T follicular helper cell (primary cell): ENCODE measurements at regions not wholly inside any gene's neighbourhood (a gene's known extent, or its start where the extent isn't known, plus 50 kb on each side); places are given as distances from the start of the nearest gene placed in this dataset.

Source experiments
- DNase-seq: peaks from one replicate; pipeline ENCODE4 v3.0.0-alpha.2; 2020; ENCODE audit warnings: low read depth

DNA sequence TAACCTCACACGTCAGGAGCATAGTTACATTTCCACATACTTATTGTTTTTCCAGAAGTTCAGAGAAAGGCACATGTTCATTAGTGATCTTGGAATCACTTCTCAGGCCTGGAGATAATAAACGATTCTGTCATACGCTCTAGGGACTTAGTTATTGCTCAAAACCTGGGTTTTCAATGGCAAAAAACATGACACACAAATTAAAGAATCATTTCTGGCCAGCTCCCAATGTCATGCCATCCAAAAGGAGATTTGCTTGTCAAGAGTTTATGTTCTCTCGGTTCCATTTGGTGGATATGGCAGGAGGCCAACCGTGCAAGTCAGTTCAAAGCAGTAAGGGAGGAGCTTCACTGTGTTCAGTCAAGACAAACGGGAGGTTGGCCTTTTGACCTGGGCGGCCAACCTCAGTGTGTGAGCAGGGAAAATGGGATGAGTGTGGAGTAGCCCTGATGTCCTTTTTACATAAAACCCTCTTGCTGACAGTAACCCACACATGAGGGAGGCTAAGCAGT is 123.4 kb downstream of the NXNL2 start:
- DNase-seq = no peak

GRCh38 chr9:88659126-88659525 is 124.1 kb downstream of the NXNL2 start:
- DNase-seq = no peak

GRCh38 chr9:88660611-88661010 is 125.6 kb downstream of the NXNL2 start:
- DNase-seq = no peak

- DNase-seq = no peak
Observed at GRCh38 chr9:88661759-88662158, 126.8 kb downstream of the NXNL2 start.

- no peak for DNase-seq
Observed at GRCh38 chr9:88663771-88664419, 128.9 kb downstream of the NXNL2 start.

- no peak for DNase-seq
Observed at GRCh38 chr9:88664773-88665172, 129.8 kb downstream of the NXNL2 start.

DNA sequence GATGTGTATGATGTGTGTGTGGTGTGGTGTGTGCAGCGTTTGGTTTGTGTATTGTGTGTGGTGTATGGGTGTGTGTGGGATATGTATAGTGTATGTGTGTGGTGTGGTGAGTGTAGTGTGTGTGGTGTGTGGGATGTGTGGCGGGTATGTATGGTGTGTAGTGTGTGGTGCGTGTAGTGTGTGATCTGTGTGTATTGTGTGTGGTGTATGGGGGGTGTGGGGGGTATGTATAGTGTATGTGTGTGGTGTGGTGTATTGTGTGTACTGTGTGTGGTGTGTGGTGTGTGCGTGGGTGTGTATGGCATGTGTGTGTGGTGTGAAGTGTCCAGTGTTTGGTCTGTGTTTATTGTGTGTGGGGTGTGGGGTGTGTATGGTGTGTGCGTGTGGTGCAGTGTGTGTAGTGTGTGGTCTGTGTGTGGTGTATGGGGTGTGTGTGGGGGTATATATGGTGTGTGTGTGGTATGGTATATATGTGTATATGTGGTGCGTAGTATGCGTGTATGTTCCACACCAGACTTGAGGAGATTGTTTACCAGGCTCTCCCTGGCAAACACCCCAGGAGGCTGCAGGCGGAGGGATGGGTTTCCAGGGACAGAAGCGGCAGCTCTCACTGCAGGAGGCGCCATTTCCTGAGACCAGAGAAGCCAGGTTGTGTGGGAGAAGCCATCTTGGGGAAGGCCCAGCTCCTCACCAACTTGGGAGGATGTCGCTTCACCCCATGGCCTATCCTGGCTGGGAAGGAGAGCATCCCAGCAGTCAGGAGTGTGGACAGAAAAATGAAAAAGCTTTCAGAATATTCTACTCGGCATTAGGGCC is 138.1 kb downstream of the NXNL2 start:
- no peak for DNase-seq

DNA sequence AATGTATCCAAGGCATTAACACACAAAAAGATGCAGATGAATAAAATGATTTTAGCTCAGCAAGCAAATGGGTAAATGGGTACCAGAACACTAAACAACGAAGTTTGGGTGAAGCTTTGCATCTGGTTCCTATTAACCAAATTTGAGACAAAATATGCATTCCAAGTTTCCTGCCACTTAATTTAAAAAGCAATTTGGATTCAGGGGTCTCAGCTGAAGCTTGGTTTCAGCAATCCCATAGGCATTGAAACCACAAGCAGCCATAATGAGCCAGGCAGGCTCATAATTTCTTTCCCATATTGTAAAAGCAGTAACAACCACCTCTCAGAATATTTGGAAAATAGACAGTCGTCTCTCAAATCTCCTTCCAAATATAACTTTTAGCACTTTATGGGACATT is 138.9 kb downstream of the NXNL2 start:
- DNase-seq = no peak

DNA sequence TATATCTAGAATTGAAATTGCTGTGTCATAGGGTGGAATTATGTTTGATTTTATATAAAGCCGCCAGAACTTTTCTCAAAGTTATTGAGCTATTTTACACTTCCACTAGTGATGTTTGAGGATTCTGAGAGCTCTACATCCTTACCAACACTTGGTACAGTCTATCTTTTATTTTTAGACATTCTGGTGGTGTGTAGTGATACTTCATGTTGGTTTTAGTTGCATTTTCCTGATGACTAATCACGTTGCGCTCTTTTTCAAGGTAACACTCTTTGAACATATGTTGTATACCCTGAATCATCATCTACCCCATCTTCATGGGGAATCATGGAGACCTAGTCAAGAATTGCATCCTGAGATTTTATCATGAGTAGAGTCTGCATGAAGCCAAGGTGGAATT is 141.7 kb downstream of the NXNL2 start:
- no peak for DNase-seq

GRCh38 chr9:88678008-88678407 is 143.0 kb downstream of the NXNL2 start:
- DNase-seq = no peak

DNA sequence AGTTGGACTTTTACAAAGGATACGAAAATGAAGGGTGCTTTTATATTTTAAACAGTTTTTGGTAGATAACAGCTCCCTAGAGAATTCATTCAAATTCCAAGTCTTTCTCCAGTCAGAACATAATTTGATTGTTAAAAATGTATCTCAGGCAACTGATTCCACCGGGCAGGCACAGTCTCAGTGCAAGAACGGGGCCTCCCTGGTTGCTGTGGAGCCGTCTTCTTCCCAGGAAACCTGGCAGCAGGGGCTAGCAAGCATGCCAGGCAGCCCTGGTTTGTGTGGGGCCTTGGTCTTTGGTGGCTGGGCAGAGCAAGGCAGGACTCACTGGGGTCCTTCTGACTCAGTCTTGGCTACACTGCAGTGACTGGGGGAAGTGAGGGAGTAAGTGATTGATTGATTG is 143.5 kb downstream of the NXNL2 start:
- no peak for DNase-seq

GRCh38 chr9:88680041-88680440 is 145.1 kb downstream of the NXNL2 start:
- DNase-seq = no peak

- DNase-seq = no peak
Observed at GRCh38 chr9:88680505-88681160, 145.7 kb downstream of the NXNL2 start.

DNA sequence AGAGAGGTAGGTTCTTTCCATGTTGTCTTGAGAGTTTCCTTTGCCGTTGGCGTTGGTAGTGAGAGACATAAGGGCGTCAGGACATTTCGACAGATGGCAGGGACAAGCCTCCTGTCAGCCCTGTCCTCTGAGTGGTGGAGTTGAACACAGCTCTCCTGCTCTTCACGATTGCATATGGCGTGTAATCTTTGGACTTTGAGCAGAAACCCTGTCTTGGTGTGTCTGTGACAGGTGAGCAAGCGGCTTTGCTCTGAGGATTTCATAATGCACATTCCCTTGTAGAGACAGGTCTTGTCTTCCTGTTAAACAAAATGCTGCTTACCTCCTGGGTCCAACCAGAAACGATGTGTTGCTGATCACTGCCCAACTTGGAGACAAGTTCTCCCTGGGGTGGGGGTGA is 146.5 kb downstream of the NXNL2 start:
- DNase-seq = no peak

- no peak for DNase-seq
Observed at GRCh38 chr9:88682431-88682831, 147.5 kb downstream of the NXNL2 start.

DNA sequence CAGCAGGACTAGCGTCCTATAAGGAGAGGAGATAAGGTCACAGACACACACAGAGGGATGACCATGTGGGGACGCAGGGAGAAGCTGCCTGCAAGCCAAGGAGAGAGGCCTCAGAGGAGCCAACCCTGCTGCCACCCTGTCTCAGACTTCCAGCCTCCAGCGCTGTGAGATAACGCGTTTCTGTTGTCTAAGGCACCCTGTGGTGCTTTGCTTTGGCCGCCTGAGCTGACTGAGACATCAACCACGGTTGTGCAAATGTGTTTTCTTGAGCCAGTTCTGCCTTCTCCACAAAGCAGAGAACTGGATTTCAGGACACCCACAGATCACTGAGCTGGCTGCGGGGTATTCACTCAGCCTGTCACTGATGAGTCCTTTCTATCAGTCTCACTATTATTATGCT is 149.1 kb downstream of the NXNL2 start:
- DNase-seq = no peak

GRCh38 chr9:88684845-88685244 is 149.9 kb downstream of the NXNL2 start:
- no peak for DNase-seq

- no peak for DNase-seq
Observed at GRCh38 chr9:88685966-88686365, 151.0 kb downstream of the NXNL2 start.

- no peak for DNase-seq
Observed at GRCh38 chr9:88689509-88690298, 154.7 kb downstream of the NXNL2 start.

- no peak for DNase-seq
Observed at GRCh38 chr9:88690628-88691027, 155.7 kb downstream of the NXNL2 start.

- DNase-seq = no peak
Observed at GRCh38 chr9:88691091-88691490, 156.1 kb downstream of the NXNL2 start.

DNA sequence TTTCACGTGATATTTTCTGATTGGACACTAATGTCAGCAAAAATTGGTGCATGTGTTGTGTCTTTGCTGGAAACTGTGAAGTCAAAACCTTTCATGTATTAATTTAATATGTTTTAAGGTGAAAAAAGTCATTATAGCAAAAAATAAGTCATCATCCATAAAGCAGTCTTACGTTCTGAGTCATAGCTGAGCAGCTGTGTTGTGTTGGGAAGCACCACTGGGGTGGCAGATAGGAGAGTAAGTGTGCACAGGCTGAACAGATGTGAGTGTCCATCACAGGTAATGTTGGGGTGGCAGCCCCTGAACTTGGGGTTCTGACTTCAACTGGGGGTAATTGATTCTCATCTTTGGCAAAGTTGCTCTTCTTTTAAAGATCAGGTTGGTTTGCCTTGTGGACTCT is 156.8 kb downstream of the NXNL2 start:
- DNase-seq = no peak
